ENCODE measurements at regions not wholly inside any gene's neighbourhood (a gene's known extent, or its start where the extent isn't known, plus 50 kb on each side); places are given as distances from the start of the nearest gene placed in this dataset.

DNA sequence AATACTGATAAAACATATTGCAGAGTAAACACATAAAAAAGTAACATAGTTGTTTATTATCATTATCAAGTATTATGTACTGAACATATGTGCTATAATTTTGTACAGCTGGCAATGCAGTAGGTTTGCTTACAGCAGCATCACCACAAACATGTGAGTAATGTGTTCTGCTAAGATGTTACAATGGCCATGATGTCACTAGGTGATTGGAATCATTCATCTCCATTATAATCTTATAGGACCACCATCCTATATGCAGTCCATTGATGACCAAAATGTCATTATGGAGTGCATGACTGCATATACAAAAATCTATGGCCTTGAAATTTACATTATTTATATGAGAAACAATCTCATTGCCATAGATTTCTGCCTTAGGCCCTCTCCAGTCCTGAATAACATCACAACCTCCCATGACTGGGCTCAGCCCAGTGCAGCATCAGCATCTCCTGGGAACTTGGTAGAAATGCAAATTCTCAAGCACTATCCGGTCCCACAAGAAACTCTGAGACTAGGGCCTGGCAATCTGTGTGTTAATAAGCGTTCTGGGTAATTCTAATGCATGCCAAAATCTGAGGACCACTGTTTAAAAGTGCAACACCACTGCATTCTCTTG is 352.0 kb upstream of the MARCKS start:
- no peak for DNase-seq (ENCODE audit: low read depth in 2 of 3, low spot score in 2 of 3)

DNA sequence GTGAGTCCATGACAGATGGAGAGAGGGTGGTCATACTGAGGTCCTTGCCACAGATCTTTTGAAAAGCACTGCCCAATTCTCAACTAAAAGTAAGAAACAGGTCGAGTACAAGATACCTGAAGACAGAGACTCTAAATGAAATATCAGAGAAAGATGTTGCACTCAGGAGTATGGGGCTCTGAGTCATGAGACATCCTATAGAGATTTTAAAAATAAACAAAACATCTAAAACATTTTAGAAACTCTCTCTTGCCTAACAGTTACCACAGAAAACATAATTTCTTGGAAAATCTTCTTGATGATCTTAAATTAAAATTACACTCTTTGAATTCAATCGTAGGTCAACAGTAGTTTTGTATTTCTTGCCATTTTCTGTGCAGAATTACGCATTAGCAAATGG is 348.9 kb upstream of the MARCKS start:
- no peak for DNase-seq (ENCODE audit: low read depth in 2 of 3, low spot score in 2 of 3)

DNA sequence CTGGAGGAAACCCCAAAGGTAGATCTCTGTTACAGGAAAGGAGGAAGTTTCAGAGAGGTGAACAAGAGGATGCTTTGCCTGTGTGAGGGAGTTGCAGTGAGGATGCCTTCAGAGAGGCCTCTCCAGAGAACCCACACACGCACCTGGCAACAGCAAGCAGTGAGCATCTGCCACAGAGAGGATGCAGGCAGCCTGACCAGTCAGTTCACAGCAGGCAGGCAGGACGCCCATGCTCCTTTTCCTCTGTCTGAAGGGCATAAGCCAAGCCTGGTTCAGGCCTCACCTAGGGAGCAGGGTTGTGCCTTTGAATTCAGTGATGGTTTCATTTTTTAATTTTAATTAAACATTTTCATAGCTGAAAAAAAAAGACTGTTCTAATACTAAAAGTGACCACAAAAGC is 346.0 kb upstream of the MARCKS start:
- no peak for DNase-seq (ENCODE audit: low read depth in 2 of 3, low spot score in 2 of 3)

DNA sequence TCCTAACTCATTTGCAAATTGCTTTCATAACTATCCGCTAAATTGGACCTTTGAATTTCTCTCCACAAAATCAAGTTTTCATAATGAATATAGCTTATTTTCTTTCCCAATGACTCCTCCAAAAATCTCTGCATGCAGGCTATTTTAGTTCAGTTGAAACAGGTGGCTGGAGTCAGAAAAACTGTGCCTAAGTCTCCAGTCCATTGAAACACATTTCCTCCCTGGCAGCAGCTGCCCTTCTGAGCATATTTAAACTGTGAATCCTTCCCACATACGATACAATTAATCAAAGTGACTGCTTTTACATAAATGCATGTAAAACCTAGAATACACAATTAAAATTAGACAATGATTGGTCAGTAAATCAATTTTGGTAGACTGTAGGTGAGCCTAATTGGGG is 344.6 kb upstream of the MARCKS start:
- no peak for DNase-seq (ENCODE audit: low read depth in 2 of 3, low spot score in 2 of 3)

DNA sequence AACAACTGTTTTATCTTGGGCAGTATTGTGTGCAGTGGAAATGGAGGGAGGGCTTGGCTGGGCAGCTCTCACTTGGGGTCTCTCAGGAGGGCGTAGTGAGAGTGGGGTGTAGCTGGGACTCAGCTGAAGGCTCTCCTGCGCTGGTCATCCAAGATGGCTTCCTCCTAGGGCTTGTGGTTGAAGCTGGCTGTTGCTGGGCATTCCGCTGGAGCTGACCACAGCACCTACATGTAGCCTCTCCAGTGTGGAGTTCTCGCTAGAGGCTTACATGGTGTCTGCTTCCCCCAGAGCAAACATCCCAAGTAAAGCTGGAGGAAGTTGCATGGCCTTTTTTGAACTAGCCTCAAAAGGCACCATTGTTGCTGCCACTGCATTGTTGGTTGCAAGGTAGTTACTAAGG is 344.1 kb upstream of the MARCKS start:
- no peak for DNase-seq (ENCODE audit: low read depth in 2 of 3, low spot score in 2 of 3)

DNA sequence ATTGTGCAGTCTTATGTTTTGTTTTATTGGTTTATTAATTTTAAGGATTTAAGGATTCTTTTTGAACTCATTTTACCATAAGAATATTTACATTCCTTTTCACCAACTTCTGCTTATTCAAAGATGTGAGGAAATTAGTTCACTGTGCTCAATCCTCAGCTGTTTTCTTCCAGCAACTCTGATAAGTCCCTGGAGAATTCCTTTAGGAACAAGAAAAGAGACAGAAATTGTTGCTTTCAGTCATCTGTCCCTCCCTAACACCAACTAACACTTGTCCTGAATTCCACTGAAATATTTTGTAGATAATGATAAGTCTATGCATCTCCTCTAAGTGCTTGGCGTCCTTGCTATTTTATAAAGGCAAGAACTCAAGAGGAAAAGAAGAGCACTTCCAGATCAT is 334.8 kb upstream of the MARCKS start:
- DNase-seq (ENCODE audit: low read depth in 2 of 3, low spot score in 2 of 3), result no peak

DNA sequence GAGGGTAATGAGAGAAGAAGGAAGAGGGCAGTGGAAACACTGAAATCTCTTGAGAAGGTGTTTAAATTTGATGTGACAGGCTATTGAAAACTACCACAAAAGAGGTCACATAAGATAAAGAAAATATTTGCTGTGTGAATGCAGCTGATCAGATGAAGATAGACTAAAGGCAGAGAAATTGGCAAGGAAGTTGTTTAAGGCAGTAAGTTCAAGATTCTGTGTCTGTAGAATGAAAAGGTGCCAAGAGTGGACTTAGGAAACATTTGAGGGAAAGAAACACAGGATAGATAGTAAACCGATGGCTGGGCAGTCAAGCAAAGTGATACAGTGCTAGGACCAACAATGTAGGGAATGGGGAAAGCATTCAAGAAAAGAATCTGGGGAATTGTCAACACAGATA is 332.3 kb upstream of the MARCKS start:
- DNase-seq (ENCODE audit: low read depth in 2 of 3, low spot score in 2 of 3), result no peak

DNA sequence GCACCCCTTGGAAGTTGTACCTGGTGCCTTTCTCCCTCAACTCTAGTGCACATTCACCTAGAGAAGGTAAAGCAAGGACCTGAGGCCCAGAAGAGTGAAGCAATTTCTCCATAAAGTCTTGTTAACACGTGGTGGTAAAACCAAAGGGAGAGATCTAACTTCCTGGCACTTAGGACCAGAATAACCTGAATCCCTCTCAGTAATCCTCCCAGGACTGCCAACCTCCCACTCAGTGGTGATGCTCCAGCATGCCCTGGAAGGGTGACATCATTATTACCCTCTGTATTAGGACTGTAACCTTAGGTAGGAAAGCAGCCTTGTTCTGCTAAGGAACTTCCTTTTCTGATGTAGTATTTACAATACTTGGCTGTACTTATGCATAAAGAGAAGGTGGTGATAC is 330.6 kb upstream of the MARCKS start:
- no peak for DNase-seq (ENCODE audit: low read depth in 2 of 3, low spot score in 2 of 3)

DNA sequence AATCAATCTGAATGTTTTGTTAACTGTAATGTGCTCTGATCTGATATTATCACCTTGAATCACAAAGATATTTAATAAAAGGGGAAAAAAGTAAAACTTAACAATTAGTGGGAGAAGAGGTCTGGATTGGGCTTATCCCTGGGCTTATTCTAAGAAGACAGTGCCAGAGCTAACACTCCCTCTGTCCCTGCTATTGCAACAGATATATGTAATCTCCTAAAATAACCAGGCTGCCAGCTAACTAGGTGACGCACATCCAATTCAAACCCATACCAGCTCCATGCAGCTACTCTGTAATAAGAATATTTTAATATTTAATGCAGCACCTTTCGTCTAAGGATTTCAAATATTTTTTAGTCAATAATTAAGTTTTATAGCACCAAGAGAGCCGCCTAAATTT is 330.1 kb upstream of the MARCKS start:
- no peak for DNase-seq (ENCODE audit: low read depth in 2 of 3, low spot score in 2 of 3)

DNA sequence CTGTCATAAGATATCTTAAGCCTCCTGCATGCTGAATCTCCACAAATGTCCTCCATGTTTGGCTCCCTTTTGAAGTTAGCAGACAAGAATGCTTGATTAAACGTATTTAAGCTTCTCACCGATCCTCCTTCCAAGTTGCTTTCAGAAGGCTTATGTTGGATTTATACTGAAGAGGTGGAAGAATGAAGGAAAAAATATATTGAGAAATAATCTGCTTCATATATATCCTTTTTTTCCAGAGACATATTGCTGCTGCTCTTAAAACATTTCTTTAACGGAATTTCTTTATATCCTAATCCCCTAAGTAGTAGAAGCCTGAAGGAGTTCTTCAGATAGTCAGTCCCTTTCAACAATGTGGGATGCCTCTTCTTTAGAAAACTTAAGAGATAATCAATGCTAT is 329.0 kb upstream of the MARCKS start:
- no peak for DNase-seq (ENCODE audit: low read depth in 2 of 3, low spot score in 2 of 3)

DNA sequence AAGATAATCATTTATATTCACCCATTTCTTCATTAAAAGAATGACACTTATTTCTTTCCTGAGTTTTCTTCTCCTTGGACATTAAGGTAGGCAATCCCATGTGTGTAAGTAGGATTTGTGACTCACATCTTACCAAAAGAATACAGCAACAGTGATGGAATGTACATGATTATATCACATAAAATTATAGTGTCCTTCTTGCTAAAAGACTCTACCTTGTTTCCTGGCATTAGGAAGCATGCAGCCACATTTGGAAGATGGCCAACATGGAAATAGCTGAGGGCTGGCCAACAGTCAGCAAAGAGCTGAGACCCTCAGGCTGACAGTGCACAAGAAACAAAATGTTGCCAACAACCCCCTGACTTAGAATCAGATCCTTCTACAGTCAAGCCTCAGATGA is 327.9 kb upstream of the MARCKS start:
- no peak for DNase-seq (ENCODE audit: low read depth in 2 of 3, low spot score in 2 of 3)

DNA sequence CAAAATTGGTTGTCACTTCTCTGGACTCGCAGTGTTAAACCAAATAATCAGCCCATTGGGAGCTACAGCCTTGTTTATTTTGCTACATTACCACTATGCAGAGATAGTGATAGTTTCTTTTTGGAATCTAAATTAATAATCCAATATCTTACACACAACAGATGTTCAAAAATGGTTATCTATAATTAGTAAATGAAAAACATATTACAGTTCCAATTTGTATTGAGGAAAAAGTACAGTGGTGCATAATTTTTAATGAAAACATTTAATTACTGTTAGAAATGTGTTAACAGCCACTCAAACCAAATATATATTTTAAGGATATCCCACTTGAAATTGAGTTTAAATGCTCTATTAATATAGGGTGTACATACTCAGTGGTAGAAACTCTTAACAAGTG is 327.3 kb upstream of the MARCKS start:
- no peak for DNase-seq (ENCODE audit: low read depth in 2 of 3, low spot score in 2 of 3)

DNA sequence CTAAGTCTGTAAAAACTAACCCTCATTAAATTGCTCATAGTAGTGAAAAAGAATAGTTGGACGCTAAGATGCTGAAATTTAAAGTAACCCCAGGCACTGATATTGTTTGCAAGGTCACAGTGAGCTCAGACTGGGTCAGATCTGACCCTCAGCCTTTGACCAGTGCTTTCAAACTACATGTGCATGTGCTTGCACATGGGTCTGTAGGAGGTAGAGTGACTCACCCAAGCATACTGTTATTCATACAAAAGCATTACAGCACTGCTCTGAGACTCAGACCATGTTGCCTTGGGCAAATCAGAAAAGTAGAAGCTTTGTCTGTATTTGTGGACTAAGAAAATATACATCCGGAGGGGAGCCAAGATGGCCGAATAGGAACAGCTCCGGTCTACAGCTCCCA is 326.4 kb upstream of the MARCKS start:
- no peak for DNase-seq (ENCODE audit: low read depth in 2 of 3, low spot score in 2 of 3)

DNA sequence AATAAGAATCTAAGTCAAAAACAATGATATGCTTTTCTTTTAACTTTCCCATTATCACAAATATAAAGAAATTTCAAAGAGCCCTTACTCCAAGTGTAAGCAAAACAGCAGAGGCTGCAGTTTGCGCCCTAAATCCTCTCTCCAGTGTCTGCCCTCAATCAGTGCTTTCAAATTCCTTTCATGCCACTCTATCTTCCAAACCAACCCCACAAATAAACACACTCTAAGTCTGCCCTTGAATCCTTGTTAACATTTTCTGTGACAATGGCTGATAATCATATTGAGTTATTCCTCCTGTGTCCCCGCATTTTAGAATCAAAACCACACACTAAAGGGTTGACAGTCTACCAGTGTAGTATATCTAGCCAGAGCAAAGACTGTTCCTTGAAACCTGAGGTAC is 317.9 kb upstream of the MARCKS start:
- no peak for DNase-seq (ENCODE audit: low read depth in 2 of 3, low spot score in 2 of 3)

DNA sequence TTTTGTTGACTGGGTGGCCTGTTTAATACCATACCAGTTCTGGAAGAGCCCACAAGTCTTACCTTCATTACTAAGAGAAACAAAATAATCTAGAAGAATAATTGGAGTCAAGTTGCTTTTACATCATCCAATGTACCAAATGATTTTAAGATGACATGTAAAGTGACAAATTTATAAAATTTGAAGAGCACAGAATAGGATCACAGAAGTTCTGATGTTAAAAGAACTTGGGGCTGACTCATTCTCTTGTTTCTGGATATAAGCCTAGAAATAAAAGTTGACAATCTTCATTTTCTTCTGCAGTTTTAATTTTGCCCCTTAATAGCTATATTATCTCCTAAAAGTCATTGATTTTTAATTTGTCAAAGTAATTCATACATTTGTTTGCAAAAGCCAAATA is 317.5 kb upstream of the MARCKS start:
- DNase-seq (ENCODE audit: low read depth in 2 of 3, low spot score in 2 of 3), result no peak

DNA sequence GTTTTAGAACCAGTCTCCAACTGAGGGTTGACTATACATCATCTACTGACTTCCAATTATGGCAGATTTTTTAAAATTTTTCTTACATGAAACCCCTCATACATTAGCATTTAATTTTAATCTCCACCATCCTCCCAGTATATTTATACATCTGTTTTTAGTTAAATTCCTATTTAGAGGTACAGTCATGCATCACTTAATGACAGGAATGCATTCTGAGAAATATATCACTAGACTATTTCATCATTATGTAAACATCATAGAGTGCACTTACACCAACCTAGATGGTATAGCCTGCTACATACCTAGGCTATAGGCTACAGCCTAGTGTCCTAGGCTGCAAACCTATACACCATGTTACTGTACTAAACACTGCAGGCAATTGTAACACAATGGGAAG is 316.7 kb upstream of the MARCKS start:
- no peak for DNase-seq (ENCODE audit: low read depth in 2 of 3, low spot score in 2 of 3)

DNA sequence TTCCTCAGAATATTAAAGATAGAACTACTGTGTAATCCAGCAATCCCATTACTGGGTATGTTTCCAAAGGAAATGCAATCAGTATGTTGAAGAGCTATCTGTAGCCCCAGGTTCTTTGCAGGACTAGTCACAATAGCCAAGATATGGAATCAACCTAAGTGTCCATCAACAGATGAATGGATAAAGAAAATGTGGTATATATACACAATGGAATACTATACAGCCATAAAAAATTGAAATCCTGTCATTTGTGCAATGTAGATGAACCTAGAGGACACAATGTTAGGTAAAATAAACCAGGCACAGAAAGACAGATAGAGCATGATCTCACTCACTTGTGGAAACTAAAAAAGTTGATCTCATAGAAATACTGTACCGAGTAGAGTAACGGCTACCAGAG is 306.0 kb upstream of the MARCKS start:
- no peak for DNase-seq (ENCODE audit: low read depth in 2 of 3, low spot score in 2 of 3)

DNA sequence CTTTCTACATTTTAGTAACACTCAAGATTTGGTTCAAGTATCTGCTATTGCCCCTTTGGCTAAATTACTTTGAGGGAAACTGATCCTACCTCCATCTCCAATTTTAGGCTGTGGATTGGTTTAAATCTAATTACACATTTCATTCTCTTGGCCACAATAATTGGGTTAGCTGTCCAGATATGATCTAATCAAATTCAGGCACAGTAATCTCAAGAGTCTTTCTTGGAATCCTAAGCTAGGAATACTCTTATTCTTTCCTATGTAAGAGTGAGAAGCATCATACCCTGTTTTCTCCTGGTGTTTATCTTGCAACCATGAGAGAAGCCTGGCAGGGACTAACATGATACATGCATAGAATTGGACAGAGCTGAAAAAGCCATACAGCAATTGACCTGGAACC is 300.4 kb upstream of the MARCKS start:
- DNase-seq (ENCODE audit: low read depth in 2 of 3, low spot score in 2 of 3), result no peak

DNA sequence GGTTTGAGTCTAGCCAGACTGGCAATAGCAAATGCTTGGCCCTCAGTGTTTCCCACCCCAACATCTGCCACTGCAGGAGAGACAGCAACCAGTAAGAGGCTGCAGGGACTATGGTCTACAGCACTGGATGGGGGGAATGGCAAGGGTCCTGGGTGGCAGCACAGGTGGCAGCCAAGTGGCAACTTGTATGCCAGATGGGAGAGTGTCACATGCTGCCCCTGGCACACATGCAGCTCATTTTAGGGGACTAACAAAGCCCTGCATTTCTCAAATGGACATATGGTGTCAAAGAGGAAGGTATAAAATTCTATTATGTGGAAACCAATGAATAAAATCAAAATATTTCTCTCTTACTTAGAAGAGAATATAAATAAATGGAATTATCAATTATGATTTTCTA is 298.7 kb upstream of the MARCKS start:
- no peak for DNase-seq (ENCODE audit: low read depth in 2 of 3, low spot score in 2 of 3)

DNA sequence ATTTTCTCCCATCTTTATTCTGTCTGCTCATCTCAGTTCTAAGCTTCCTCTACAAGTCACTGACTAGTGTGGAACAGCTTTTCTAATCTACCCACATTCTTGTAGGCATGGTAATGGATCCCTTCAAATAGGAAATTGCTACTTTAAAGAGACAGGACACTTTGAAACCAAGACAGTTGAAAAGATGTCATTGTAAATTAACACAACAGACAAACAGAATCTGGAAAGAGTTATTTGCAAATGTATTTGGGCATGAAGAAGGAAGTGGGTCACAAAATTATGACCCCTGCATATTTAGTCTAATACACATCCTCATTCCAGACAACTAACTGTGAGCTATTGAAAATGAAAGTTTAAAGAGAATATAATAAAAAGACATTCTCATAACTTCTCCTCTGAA is 298.2 kb upstream of the MARCKS start:
- no peak for DNase-seq (ENCODE audit: low read depth in 2 of 3, low spot score in 2 of 3)

DNA sequence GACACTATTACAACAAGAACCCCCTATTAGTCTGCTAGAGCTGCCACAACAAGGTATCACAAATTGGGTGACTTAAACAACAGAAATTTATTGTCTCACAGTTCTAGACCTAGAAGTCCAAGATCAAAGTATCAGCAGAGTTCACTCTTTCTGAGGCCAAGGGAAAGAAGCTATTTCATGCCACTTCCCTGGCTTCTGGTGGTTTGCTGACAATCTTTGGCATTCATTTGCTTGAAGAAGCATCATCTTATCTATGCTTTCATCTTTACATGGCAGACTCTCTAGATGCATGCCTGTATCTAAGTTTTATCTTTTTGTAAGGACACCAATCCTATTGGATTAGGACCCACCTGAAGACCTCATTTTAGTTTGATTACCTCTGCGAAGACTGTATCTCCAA is 296.8 kb upstream of the MARCKS start:
- no peak for DNase-seq (ENCODE audit: low read depth in 2 of 3, low spot score in 2 of 3)

DNA sequence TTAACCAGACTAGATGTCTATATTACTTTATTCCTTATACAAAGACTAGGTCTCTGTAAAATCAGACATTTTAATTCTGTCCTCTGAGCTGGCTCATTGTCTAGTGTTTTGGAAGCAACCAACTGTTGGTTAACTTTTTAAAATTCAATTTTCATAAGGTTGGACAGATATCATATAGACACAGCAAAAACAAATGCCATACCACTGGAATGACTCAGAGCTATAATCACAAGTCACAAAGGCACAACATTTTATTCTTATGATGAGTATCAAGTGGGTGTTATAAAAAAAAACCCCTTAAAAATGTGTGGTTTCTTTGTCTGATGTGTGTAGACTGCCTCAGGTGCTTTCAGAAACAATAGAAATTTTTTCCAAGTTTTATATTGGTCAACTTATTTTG is 296.2 kb upstream of the MARCKS start:
- no peak for DNase-seq (ENCODE audit: low read depth in 2 of 3, low spot score in 2 of 3)

DNA sequence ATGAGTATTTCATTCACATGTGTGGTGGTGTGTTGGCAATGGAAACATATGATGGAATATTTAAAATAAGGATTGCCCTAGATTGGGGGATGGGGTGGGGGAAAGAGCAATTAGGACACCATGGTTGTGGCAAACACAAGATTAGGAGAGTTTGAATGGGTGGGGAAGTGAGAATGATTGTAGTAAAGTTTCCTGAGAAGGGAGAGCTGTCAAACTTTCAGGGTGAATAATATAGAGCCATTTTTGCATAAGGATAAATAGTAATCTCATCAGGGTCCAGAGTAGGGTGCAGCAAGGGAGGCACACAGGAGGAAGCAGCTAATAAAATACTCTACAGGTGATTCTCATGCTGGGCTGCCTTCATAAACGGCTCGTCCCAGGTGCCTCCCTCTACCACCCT is 294.9 kb upstream of the MARCKS start:
- DNase-seq (ENCODE audit: low read depth in 2 of 3, low spot score in 2 of 3), result no peak
